ENCODE measurements at regions not wholly inside any gene's neighbourhood (a gene's known extent, or its start where the extent isn't known, plus 50 kb on each side); places are given as distances from the start of the nearest gene placed in this dataset.
"Not testable (repeated sequence)": the region's sequence is repeated elsewhere in the genome, so short reads cannot be mapped to it uniquely, and the experiment has no call there.

DNA sequence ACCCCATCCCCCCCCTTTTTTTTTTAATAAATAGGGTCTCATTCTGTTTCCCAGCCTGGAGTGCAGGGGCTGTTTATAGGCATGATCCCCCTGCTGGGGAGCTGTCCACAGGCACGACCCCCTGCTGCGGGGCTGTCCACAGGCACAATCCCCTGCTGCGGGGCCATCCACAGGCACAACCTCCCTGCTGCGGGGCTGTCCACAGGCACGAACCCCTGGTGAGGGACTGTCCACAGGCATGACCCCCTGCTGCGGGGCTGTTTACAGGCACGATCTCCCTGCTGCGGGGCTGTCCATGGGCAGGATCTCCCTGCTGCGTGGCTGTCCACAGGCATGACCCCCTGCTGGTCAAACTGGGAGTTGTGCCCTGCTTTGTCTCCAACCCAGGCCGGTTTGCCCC lies 5290.1 kb upstream of the TPTE start:
- H3K27ac ChIP-seq; H3K36me3 Mint-ChIP-seq; H3F3A ChIP-seq (ENCODE audit: low read depth); H3K4me1 Mint-ChIP-seq; H4K20me1 ChIP-seq (ENCODE audit: low read depth); H3K27me3 Mint-ChIP-seq (ENCODE audit: insufficient read depth, low read depth); H3K4me1 ChIP-seq; H3K79me2 ChIP-seq (ENCODE audit: low read depth); H3K36me3 ChIP-seq; DNase-seq (ENCODE audit: low spot score); H3K27me3 ChIP-seq; H3K4me3 ChIP-seq; H3K4me3 Mint-ChIP-seq; H3K4me2 ChIP-seq; H3K27ac Mint-ChIP-seq; H3K9ac ChIP-seq; H2AFZ ChIP-seq (replicated peaks): not testable (repeated sequence)
- peaks cover 69% of the 10 kb centered on the region for H3K9me3 Mint-ChIP-seq
- peaks cover 79% of the 10 kb centered on the region for H3K9me3 ChIP-seq (ENCODE audit: low read depth)

- H4K20me1 ChIP-seq (ENCODE audit: low read depth); H3K4me3 ChIP-seq; H3K27me3 ChIP-seq; H3K4me3 Mint-ChIP-seq; H3K4me2 ChIP-seq; H3K79me2 ChIP-seq (ENCODE audit: low read depth); H3K27ac ChIP-seq; H3K36me3 ChIP-seq; H3K27ac Mint-ChIP-seq; H3K27me3 Mint-ChIP-seq (ENCODE audit: insufficient read depth, low read depth); H3K4me1 Mint-ChIP-seq; H3K4me1 ChIP-seq; H3F3A ChIP-seq (ENCODE audit: low read depth); H3K36me3 Mint-ChIP-seq; DNase-seq (ENCODE audit: low spot score); H3K9ac ChIP-seq; H2AFZ ChIP-seq (replicated peaks): not testable (repeated sequence)
- peaks cover 70% of the 10 kb centered on the region for H3K9me3 Mint-ChIP-seq
- H3K9me3 ChIP-seq (ENCODE audit: low read depth), result peaks cover 79% of the 10 kb centered on the region
Measured at GRCh38 chr21:5232176-5232958, 5289.0 kb upstream of the TPTE start.

DNA sequence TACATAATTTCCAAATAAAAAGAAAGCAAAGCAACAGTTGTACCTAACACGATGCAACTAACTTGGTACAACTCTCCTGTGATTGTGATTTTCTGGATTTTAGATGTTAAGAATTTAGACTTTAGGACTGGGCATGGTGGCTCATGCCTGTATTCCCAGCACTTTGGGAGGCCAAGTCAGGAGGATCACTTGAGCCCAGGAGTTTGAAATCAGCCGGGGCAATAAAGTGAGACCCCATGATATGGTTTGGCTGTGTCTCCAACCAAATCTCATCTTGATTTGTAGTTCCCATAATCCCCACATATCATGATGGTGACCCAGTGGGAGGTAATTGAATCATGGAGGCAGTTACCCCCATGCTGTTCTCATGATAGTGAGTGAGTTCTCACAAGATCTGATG lies 5285.6 kb upstream of the TPTE start:
- H3K79me2 ChIP-seq (ENCODE audit: low read depth); H3K4me2 ChIP-seq; H3K4me3 Mint-ChIP-seq; H3F3A ChIP-seq (ENCODE audit: low read depth); H3K36me3 ChIP-seq; H4K20me1 ChIP-seq (ENCODE audit: low read depth); H3K27me3 ChIP-seq; H3K36me3 Mint-ChIP-seq; H3K4me1 ChIP-seq; H2AFZ ChIP-seq (replicated peaks); H3K27me3 Mint-ChIP-seq (ENCODE audit: insufficient read depth, low read depth); DNase-seq (ENCODE audit: low spot score); H3K27ac Mint-ChIP-seq; H3K4me3 ChIP-seq; H3K27ac ChIP-seq; H3K9ac ChIP-seq; H3K4me1 Mint-ChIP-seq: not testable (repeated sequence)
- H3K9me3 Mint-ChIP-seq, result peaks cover 64% of the 10 kb centered on the region
- H3K9me3 ChIP-seq (ENCODE audit: low read depth), result peaks cover 73% of the 10 kb centered on the region

DNA sequence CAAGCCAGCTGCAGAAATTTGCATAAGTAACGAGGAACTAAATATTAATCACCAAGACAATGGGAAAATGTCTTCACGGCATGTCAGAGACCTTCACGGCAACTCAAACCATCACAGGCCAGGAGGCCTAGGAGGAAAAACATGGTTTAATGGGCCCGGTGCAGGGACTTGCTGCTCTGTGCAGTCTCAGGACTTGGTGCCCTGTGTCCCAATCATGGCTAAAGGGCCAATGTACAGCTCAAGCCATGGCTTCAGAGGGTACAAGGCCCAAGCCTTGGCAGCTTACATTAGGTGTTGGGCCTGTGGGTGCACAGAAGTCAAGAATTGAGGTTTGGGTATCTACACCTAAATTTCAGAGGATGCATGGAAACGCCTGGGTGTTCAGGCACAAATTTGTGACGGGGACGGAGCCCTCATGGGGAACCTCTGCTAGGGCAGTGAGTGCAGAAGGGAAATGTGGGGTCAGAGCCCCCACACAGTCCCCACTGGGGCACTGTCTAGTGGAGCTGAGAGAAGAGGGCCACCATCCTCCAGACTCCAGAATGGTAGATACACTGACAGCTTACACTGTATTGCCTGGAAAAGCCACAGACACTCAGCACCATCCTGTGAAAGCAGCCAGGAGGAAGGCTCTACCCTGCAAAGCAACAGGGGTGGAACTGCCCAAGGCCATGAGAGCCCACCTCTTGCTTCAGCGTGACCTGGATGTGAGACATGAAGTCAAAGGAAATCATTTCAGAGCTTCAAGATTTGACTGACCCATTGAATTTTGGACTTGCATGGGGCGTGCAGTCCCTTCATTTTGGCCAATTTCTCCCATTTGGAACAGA lies 5284.3 kb upstream of the TPTE start:
- peaks cover 64% of the 10 kb centered on the region for H3K9me3 Mint-ChIP-seq
- H3K27me3 Mint-ChIP-seq (ENCODE audit: insufficient read depth, low read depth); H3K27ac ChIP-seq; H4K20me1 ChIP-seq (ENCODE audit: low read depth); H3K27ac Mint-ChIP-seq; H3K4me1 Mint-ChIP-seq; H3K9ac ChIP-seq; H3F3A ChIP-seq (ENCODE audit: low read depth); H3K4me3 Mint-ChIP-seq; H3K79me2 ChIP-seq (ENCODE audit: low read depth); H3K4me1 ChIP-seq; H3K4me3 ChIP-seq; H2AFZ ChIP-seq (replicated peaks); H3K36me3 ChIP-seq; DNase-seq (ENCODE audit: low spot score); H3K4me2 ChIP-seq; H3K27me3 ChIP-seq; H3K36me3 Mint-ChIP-seq: not testable (repeated sequence)
- H3K9me3 ChIP-seq (ENCODE audit: low read depth), result peaks cover 80% of the 10 kb centered on the region

- peaks cover 78% of the 10 kb centered on the region for H3K9me3 ChIP-seq (ENCODE audit: low read depth)
- not testable (repeated sequence) for H3K79me2 ChIP-seq (ENCODE audit: low read depth); H3K27ac Mint-ChIP-seq; DNase-seq (ENCODE audit: low spot score); H3K27me3 Mint-ChIP-seq (ENCODE audit: insufficient read depth, low read depth); H4K20me1 ChIP-seq (ENCODE audit: low read depth); H3K4me1 ChIP-seq; H3K27ac ChIP-seq; H3K9ac ChIP-seq; H3K27me3 ChIP-seq; H3K4me3 ChIP-seq; H3K36me3 Mint-ChIP-seq; H3K4me1 Mint-ChIP-seq; H2AFZ ChIP-seq (replicated peaks); H3K36me3 ChIP-seq; H3K4me3 Mint-ChIP-seq; H3K4me2 ChIP-seq; H3F3A ChIP-seq (ENCODE audit: low read depth)
- peaks cover 67% of the 10 kb centered on the region for H3K9me3 Mint-ChIP-seq
Measured at GRCh38 chr21:5240521-5240920, 5280.9 kb upstream of the TPTE start.

GRCh38 chr21:5242732-5243131 lies 5278.7 kb upstream of the TPTE start:
- H3K9me3 ChIP-seq (ENCODE audit: low read depth), result peaks cover 78% of the 10 kb centered on the region
- H3K4me1 Mint-ChIP-seq; H3K4me1 ChIP-seq; H3K27me3 Mint-ChIP-seq (ENCODE audit: insufficient read depth, low read depth); H3K27me3 ChIP-seq; H3K4me3 Mint-ChIP-seq; H3K27ac Mint-ChIP-seq; H3F3A ChIP-seq (ENCODE audit: low read depth); H3K4me2 ChIP-seq; H3K9ac ChIP-seq; H2AFZ ChIP-seq (replicated peaks); DNase-seq (ENCODE audit: low spot score); H3K36me3 Mint-ChIP-seq; H3K4me3 ChIP-seq; H3K27ac ChIP-seq; H4K20me1 ChIP-seq (ENCODE audit: low read depth); H3K36me3 ChIP-seq; H3K79me2 ChIP-seq (ENCODE audit: low read depth): not testable (repeated sequence)
- H3K9me3 Mint-ChIP-seq, result peaks cover 68% of the 10 kb centered on the region

DNA sequence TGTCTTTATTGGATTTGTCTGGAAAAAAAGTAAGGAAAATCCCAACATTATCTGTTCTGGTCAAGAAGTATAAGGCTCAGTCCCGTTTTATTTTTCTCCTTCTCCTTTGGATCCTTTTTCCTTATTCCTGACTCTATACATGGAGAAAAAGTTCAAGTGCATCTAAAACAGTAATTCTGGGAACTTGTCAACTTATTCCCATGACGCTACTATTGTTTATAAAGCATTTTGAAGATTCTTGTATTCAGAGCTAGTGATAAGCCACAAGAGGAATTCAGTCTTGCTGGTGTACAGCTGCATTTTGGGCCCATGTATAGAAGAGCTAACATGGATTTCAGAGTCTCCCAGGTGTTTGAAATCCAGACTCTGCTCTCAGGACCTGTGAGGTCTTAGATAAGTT lies 5278.1 kb upstream of the TPTE start:
- H3K9me3 Mint-ChIP-seq, result peaks cover 68% of the 10 kb centered on the region
- H3K9me3 ChIP-seq (ENCODE audit: low read depth), result peaks cover 77% of the 10 kb centered on the region

More for the DNA sequence above, 5278.1 kb upstream of the TPTE start:
- not testable (repeated sequence) for H4K20me1 ChIP-seq (ENCODE audit: low read depth); H3K27me3 Mint-ChIP-seq (ENCODE audit: insufficient read depth, low read depth); H2AFZ ChIP-seq (replicated peaks); H3K4me3 Mint-ChIP-seq; H3K36me3 Mint-ChIP-seq; H3K27me3 ChIP-seq; H3K4me2 ChIP-seq; H3K27ac ChIP-seq; H3K4me1 ChIP-seq; H3K79me2 ChIP-seq (ENCODE audit: low read depth); H3K27ac Mint-ChIP-seq; DNase-seq (ENCODE audit: low spot score); H3K9ac ChIP-seq; H3K4me1 Mint-ChIP-seq; H3K36me3 ChIP-seq; H3F3A ChIP-seq (ENCODE audit: low read depth); H3K4me3 ChIP-seq

Data from neural progenitor cell (in vitro differentiated cells).